H1 (cell line): ENCODE measurements at regions not wholly inside any gene's neighbourhood (a gene's known extent, or its start where the extent isn't known, plus 50 kb on each side); places are given as distances from the start of the nearest gene placed in this dataset.

Source experiments
- GTF2F1 ChIP-seq: IDR thresholded peaks from 2 replicates; pipeline ENCODE4 v1.6.1; 2012; ENCODE audit warnings: low read depth, low read length, improper control_type of control experiment, borderline replicate concordance
- HDAC6 ChIP-seq: IDR thresholded peaks from one replicate; pipeline ENCODE4 v1.7.1; 2012; ENCODE audit warnings: low read depth, mild to moderate bottlenecking, inconsistent platforms, low read length, moderate library complexity
- POLR2AphosphoS5 ChIP-seq: IDR thresholded peaks from 2 replicates; pipeline ENCODE4 v1.6.1; 2011; ENCODE audit warnings: low read depth, low read length
- POU5F1 ChIP-seq: IDR thresholded peaks from 2 replicates; pipeline ENCODE4 v1.6.1; 2011; ENCODE audit warnings: low read depth, mild to moderate bottlenecking, low read length, moderate library complexity
- RAD21 ChIP-seq, 2 experiments: IDR thresholded peaks in 1 of 2; conservative IDR thresholded peaks in 1 of 2; 2 replicates each; pipeline ENCODE4 v1.6.1; 2011; ENCODE audit warnings: low read depth in 2 of 2, low read length in 2 of 2, improper control_type of control experiment in 1 of 2, inconsistent platforms in 1 of 2, mild to moderate bottlenecking in 1 of 2, moderate library complexity in 1 of 2
- SIRT6 ChIP-seq: IDR thresholded peaks from one replicate; pipeline ENCODE4 v1.7.1; 2012; ENCODE audit warnings: low read length, inconsistent platforms
- TAF7 ChIP-seq: optimal IDR thresholded peaks from 2 replicates; pipeline ENCODE3; 2011; ENCODE audit warnings: low read depth, mild to moderate bottlenecking, inconsistent platforms, low read length, moderate library complexity, borderline replicate concordance
- TF ChIP-seq, protein P1 (sequence below): fragments of 300-600 bp; sonication (generic); IDR thresholded peaks from 2 replicates; pipeline ENCODE4 v1.7.1; 2012; ENCODE audit warnings: low read length, moderate library complexity, mild to moderate bottlenecking, inconsistent platforms; ENCODE audit not compliant: insufficient replicate concordance
- TF ChIP-seq, protein P2 (sequence below): IDR thresholded peaks from 2 replicates; pipeline ENCODE4 v1.6.1; 2012; ENCODE audit warnings: inconsistent platforms

DNA sequence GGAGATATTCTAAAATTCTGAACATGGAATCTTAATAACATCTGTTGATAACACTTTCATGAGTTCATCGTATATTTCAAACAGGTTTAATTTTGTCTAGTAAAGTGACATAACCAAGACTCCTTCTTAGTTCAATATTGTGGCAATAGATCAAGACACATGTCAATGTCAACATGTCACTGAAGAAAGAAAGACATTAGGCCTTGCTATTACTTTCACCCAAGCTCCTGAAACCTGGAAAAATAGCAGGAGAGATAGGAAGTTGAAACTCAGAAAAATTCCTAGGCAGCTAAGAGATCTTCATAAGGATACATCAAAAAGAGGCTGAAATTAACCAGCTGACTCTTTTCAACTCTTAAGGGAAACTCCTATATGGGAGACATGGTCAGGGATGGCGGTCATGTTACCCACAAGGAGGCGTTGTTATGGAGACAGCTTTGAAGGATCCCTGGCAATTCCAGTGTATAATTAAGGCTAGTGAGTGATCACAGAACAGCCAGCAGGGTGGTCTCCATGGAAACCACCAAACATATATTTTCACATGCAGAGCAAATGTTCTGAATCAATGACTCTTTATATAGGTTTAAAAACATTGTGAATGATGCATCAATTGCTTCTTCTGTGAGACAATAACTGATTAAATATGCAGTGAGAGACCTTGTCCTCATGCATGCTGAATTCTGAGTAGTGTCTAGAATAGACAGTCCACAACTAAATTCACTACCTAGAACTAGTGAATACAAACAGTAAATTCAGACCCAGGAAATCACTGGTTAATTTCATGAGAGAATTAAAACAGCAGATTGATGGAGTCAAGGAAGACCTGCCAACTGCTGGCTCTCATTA, 115.3 kb upstream of the RIOK3 start (continued):
- TF ChIP-seq, protein P1, sequence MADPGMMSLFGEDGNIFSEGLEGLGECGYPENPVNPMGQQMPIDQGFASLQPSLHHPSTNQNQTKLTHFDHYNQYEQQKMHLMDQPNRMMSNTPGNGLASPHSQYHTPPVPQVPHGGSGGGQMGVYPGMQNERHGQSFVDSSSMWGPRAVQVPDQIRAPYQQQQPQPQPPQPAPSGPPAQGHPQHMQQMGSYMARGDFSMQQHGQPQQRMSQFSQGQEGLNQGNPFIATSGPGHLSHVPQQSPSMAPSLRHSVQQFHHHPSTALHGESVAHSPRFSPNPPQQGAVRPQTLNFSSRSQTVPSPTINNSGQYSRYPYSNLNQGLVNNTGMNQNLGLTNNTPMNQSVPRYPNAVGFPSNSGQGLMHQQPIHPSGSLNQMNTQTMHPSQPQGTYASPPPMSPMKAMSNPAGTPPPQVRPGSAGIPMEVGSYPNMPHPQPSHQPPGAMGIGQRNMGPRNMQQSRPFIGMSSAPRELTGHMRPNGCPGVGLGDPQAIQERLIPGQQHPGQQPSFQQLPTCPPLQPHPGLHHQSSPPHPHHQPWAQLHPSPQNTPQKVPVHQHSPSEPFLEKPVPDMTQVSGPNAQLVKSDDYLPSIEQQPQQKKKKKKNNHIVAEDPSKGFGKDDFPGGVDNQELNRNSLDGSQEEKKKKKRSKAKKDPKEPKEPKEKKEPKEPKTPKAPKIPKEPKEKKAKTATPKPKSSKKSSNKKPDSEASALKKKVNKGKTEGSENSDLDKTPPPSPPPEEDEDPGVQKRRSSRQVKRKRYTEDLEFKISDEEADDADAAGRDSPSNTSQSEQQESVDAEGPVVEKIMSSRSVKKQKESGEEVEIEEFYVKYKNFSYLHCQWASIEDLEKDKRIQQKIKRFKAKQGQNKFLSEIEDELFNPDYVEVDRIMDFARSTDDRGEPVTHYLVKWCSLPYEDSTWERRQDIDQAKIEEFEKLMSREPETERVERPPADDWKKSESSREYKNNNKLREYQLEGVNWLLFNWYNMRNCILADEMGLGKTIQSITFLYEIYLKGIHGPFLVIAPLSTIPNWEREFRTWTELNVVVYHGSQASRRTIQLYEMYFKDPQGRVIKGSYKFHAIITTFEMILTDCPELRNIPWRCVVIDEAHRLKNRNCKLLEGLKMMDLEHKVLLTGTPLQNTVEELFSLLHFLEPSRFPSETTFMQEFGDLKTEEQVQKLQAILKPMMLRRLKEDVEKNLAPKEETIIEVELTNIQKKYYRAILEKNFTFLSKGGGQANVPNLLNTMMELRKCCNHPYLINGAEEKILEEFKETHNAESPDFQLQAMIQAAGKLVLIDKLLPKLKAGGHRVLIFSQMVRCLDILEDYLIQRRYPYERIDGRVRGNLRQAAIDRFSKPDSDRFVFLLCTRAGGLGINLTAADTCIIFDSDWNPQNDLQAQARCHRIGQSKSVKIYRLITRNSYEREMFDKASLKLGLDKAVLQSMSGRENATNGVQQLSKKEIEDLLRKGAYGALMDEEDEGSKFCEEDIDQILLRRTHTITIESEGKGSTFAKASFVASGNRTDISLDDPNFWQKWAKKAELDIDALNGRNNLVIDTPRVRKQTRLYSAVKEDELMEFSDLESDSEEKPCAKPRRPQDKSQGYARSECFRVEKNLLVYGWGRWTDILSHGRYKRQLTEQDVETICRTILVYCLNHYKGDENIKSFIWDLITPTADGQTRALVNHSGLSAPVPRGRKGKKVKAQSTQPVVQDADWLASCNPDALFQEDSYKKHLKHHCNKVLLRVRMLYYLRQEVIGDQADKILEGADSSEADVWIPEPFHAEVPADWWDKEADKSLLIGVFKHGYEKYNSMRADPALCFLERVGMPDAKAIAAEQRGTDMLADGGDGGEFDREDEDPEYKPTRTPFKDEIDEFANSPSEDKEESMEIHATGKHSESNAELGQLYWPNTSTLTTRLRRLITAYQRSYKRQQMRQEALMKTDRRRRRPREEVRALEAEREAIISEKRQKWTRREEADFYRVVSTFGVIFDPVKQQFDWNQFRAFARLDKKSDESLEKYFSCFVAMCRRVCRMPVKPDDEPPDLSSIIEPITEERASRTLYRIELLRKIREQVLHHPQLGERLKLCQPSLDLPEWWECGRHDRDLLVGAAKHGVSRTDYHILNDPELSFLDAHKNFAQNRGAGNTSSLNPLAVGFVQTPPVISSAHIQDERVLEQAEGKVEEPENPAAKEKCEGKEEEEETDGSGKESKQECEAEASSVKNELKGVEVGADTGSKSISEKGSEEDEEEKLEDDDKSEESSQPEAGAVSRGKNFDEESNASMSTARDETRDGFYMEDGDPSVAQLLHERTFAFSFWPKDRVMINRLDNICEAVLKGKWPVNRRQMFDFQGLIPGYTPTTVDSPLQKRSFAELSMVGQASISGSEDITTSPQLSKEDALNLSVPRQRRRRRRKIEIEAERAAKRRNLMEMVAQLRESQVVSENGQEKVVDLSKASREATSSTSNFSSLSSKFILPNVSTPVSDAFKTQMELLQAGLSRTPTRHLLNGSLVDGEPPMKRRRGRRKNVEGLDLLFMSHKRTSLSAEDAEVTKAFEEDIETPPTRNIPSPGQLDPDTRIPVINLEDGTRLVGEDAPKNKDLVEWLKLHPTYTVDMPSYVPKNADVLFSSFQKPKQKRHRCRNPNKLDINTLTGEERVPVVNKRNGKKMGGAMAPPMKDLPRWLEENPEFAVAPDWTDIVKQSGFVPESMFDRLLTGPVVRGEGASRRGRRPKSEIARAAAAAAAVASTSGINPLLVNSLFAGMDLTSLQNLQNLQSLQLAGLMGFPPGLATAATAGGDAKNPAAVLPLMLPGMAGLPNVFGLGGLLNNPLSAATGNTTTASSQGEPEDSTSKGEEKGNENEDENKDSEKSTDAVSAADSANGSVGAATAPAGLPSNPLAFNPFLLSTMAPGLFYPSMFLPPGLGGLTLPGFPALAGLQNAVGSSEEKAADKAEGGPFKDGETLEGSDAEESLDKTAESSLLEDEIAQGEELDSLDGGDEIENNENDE, result no peak
- TF ChIP-seq, protein P2, sequence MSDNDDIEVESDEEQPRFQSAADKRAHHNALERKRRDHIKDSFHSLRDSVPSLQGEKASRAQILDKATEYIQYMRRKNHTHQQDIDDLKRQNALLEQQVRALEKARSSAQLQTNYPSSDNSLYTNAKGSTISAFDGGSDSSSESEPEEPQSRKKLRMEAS, result no peak
- no peak for TF ChIP-seq GTF2F1
- TF ChIP-seq HDAC6, result no peak
- no peak for TF ChIP-seq POLR2AphosphoS5
- peak in 1 of 2 experiments; percentile 33; a peak in 2 of 4 replicates for TF ChIP-seq RAD21 (IDR thresholded peaks at IDR 0.05 in 1 of 2, conservative IDR thresholded peaks at IDR 0.05 in 1 of 2; ENCODE audit: low read depth in 2 of 2, low read length in 2 of 2)
- no peak for TF ChIP-seq TAF7
- TF ChIP-seq SIRT6, result no peak
- no peak for TF ChIP-seq POU5F1
